SU-DHL-6 (cell line): ENCODE measurements at regions not wholly inside any gene's neighbourhood (a gene's known extent, or its start where the extent isn't known, plus 50 kb on each side); places are given as distances from the start of the nearest gene placed in this dataset.

Source experiments
- H2AFZ ChIP-seq: fragments of 200-600 bp; sonication (generic); 2 replicates; pipeline ENCODE4 v1.6.1; 2014; ENCODE audit warnings: low read depth, mild to moderate bottlenecking, moderate library complexity, mixed read lengths, antibody characterized with exemption, low read length; ENCODE audit not compliant: severe bottlenecking
- H3F3A ChIP-seq: fragments of 200-600 bp; shearing (Covaris generic); 2 replicates; pipeline ENCODE4 v1.6.0; 2016; ENCODE audit warnings: antibody characterized with exemption, mild to moderate bottlenecking; ENCODE audit not compliant: insufficient read depth
- H3K27ac ChIP-seq: fragments of 200-600 bp; sonication (generic); 2 replicates; pipeline ENCODE4 v1.5.1; 2016; ENCODE audit warnings: low read depth, mild to moderate bottlenecking, low read length, moderate library complexity, mixed read lengths
- H3K27me3 ChIP-seq: fragments of 200-600 bp; sonication (generic), shearing (Covaris generic); 2 replicates; pipeline ENCODE4 v1.6.0; 2014; ENCODE audit warnings: mild to moderate bottlenecking, low read length
- H3K36me3 ChIP-seq: fragments of 200-600 bp; sonication (generic); 2 replicates; pipeline ENCODE4 v1.6.1; 2014; ENCODE audit warnings: mild to moderate bottlenecking, low read length, mixed read lengths
- H3K4me2 ChIP-seq: fragments of 300-600, 200-600 bp; shearing (Covaris generic), sonication (generic); 2 replicates; pipeline ENCODE4 v1.6.0; 2014; ENCODE audit warnings: low read length, low read depth, mild to moderate bottlenecking; ENCODE audit not compliant: poor library complexity, severe bottlenecking
- H3K4me3 ChIP-seq: fragments of 200-600 bp; sonication (generic); 2 replicates; pipeline ENCODE4 v1.5.1; 2014; ENCODE audit warnings: antibody characterized with exemption, low read length, mild to moderate bottlenecking, mixed read lengths; ENCODE audit not compliant: insufficient read depth, poor library complexity, severe bottlenecking
- H3K79me2 ChIP-seq: fragments of 200-600 bp; sonication (generic); 2 replicates; pipeline ENCODE4 v1.6.1; 2014; ENCODE audit warnings: mild to moderate bottlenecking, low read length, moderate library complexity; ENCODE audit not compliant: insufficient read depth
- H3K9ac ChIP-seq: fragments of 200-600 bp; sonication (generic); 2 replicates; pipeline ENCODE4 v1.7.0; 2014; ENCODE audit warnings: mild to moderate bottlenecking, low read length
- H3K9me2 ChIP-seq: fragments of 200-600 bp; sonication (generic); replicated peaks from 2 replicates; pipeline ENCODE4 v1.6.1; 2014; ENCODE audit warnings: low read length; ENCODE audit not compliant: insufficient read depth
- H3K9me3 ChIP-seq: fragments of 200-600 bp; sonication (generic); 2 replicates; pipeline ENCODE4 v1.6.1; 2014; ENCODE audit warnings: low read length, mixed read lengths; ENCODE audit not compliant: insufficient read depth
- H4K20me1 ChIP-seq: fragments of 200-600 bp; sonication (generic); 2 replicates; pipeline ENCODE4 v1.6.1; 2014; ENCODE audit warnings: low read depth, mild to moderate bottlenecking, antibody characterized with exemption, low read length, moderate library complexity, mixed read lengths
- EZH2phosphoT487 ChIP-seq: fragments of 200-600 bp; sonication (generic), shearing (Covaris generic); conservative IDR thresholded peaks from 2 replicates; pipeline ENCODE4 v1.6.1; 2018; ENCODE audit warnings: mild to moderate bottlenecking, antibody characterized with exemption, low read length, moderate library complexity, mixed read lengths
- TF ChIP-seq, protein P1 (sequence below): fragments of 200-600 bp; sonication (generic); IDR thresholded peaks from one replicate; pipeline ENCODE4 v1.5.1; 2017; ENCODE audit warnings: antibody characterized with exemption, mild to moderate bottlenecking, low read length, moderate library complexity; ENCODE audit not compliant: insufficient read depth, poor library complexity, severe bottlenecking

DNA sequence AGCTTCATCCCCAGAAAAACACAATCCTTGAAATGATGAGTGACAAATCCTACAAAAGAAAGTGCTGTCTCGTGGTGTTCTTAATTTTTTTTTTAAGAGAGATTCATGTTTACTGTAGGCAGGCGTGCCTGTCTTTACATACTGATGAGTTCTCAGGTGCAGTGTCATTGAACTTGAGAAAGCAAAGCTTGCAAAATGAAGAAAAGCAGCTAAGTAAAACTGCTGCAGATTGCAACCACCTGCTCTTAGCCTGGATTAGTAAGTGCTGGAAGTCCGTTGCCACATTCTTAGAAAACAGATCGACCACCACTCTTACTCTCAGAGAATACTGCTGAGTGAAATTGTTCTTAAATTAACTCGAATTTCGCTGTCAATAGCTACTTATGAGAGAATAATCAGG is 854.6 kb downstream of the TRIML1 start:
- Histone ChIP-seq H3K9me3 (no peaks in the 10 kb centered on the region), H3K27me3 (no peaks in the 10 kb centered on the region), H3K36me3 (no peaks in the 10 kb centered on the region), H3K4me2 (no peak overlapping the region), H3K9ac (no peak overlapping the region), H3K79me2 (no peaks in the 10 kb centered on the region), H3K27ac (no peak overlapping the region), H4K20me1 (no peaks in the 10 kb centered on the region), H3K9me2 (no peaks in the 10 kb centered on the region), H2AFZ (no peak overlapping the region), H3F3A (no peaks in the 10 kb centered on the region), H3K4me3 (no peak overlapping the region)
- TF ChIP-seq EZH2phosphoT487 = no peak
- TF ChIP-seq, protein P1, sequence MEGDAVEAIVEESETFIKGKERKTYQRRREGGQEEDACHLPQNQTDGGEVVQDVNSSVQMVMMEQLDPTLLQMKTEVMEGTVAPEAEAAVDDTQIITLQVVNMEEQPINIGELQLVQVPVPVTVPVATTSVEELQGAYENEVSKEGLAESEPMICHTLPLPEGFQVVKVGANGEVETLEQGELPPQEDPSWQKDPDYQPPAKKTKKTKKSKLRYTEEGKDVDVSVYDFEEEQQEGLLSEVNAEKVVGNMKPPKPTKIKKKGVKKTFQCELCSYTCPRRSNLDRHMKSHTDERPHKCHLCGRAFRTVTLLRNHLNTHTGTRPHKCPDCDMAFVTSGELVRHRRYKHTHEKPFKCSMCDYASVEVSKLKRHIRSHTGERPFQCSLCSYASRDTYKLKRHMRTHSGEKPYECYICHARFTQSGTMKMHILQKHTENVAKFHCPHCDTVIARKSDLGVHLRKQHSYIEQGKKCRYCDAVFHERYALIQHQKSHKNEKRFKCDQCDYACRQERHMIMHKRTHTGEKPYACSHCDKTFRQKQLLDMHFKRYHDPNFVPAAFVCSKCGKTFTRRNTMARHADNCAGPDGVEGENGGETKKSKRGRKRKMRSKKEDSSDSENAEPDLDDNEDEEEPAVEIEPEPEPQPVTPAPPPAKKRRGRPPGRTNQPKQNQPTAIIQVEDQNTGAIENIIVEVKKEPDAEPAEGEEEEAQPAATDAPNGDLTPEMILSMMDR = no peak

GRCh38 chr4:189001283-189001970 is 862.2 kb downstream of the TRIML1 start:
- H2AFZ ChIP-seq = no peak overlapping the region
- no peak overlapping the region for H3K27ac ChIP-seq
- no peaks in the 10 kb centered on the region for H4K20me1 ChIP-seq
- H3K4me3 ChIP-seq = no peak overlapping the region
- H3K36me3 ChIP-seq = no peaks in the 10 kb centered on the region
- no peaks in the 10 kb centered on the region for H3K79me2 ChIP-seq
- TF ChIP-seq EZH2phosphoT487 = no peak
- TF ChIP-seq, protein P1 = no peak
- H3K9ac ChIP-seq = no peak overlapping the region
- no peaks in the 10 kb centered on the region for H3K9me2 ChIP-seq
- no peaks in the 10 kb centered on the region for H3F3A ChIP-seq
- H3K27me3 ChIP-seq = no peaks in the 10 kb centered on the region
- H3K9me3 ChIP-seq = no peaks in the 10 kb centered on the region
- H3K4me2 ChIP-seq = no peak overlapping the region

- no peak overlapping the region for H3K4me3 ChIP-seq
Measured at GRCh38 chr4:189001971-189002450, 862.8 kb downstream of the TRIML1 start.

More at GRCh38 chr4:189001971-189002450, 862.8 kb downstream of the TRIML1 start:
- no peak overlapping the region for H2AFZ ChIP-seq
- H3K9me2 ChIP-seq = no peaks in the 10 kb centered on the region
- H3K36me3 ChIP-seq = no peaks in the 10 kb centered on the region
- no peaks in the 10 kb centered on the region for H3F3A ChIP-seq
- H3K27me3 ChIP-seq = no peaks in the 10 kb centered on the region
- no peak overlapping the region for H3K4me2 ChIP-seq
- H3K9me3 ChIP-seq = no peaks in the 10 kb centered on the region
- no peaks in the 10 kb centered on the region for H4K20me1 ChIP-seq
- no peak overlapping the region for H3K9ac ChIP-seq
- no peak for TF ChIP-seq EZH2phosphoT487
- TF ChIP-seq, protein P1 = no peak
- H3K27ac ChIP-seq = no peak overlapping the region
- H3K79me2 ChIP-seq = no peaks in the 10 kb centered on the region
